ENCODE measurements at regions not wholly inside any gene's neighbourhood (a gene's known extent, or its start where the extent isn't known, plus 50 kb on each side); places are given as distances from the start of the nearest gene placed in this dataset.

DNA sequence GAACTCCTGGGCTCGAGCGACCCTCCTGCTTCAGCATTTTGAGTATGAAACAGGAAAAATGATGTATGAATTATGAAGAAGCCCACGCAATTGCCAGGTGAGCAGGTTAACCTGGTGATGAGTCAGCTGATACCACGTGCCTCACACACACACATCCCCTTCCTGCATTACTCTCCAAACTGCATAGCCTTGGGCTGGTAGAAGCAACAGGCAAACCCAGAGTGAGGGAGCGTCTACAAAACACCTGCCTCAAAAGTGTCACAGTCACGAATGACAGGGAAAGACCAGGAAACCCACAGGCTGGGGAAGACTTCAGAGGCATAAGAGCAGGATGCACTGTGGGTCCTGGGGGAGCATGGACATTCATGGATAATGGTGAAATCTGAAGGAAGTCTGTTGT lies 192.8 kb upstream of the IRS2 start:
- no peak for TF ChIP-seq POLR2AphosphoS5 (IDR thresholded peaks at IDR 0.05)
- TF ChIP-seq, protein P1, sequence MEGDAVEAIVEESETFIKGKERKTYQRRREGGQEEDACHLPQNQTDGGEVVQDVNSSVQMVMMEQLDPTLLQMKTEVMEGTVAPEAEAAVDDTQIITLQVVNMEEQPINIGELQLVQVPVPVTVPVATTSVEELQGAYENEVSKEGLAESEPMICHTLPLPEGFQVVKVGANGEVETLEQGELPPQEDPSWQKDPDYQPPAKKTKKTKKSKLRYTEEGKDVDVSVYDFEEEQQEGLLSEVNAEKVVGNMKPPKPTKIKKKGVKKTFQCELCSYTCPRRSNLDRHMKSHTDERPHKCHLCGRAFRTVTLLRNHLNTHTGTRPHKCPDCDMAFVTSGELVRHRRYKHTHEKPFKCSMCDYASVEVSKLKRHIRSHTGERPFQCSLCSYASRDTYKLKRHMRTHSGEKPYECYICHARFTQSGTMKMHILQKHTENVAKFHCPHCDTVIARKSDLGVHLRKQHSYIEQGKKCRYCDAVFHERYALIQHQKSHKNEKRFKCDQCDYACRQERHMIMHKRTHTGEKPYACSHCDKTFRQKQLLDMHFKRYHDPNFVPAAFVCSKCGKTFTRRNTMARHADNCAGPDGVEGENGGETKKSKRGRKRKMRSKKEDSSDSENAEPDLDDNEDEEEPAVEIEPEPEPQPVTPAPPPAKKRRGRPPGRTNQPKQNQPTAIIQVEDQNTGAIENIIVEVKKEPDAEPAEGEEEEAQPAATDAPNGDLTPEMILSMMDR (IDR thresholded peaks at IDR 0.05): no peak
